Activated CD8-positive, alpha-beta memory T cell treated with anti-CD3 and anti-CD28 coated beads, Interleukin-2, amount 50 U/mL, for 48 hours (primary cell): ENCODE measurements at regions not wholly inside any gene's neighbourhood (a gene's known extent, or its start where the extent isn't known, plus 50 kb on each side); places are given as distances from the start of the nearest gene placed in this dataset.

ENCODE experiments used
- DNase-seq: peaks from one replicate; pipeline ENCODE4 v3.0.0-alpha.2; 2020

DNA sequence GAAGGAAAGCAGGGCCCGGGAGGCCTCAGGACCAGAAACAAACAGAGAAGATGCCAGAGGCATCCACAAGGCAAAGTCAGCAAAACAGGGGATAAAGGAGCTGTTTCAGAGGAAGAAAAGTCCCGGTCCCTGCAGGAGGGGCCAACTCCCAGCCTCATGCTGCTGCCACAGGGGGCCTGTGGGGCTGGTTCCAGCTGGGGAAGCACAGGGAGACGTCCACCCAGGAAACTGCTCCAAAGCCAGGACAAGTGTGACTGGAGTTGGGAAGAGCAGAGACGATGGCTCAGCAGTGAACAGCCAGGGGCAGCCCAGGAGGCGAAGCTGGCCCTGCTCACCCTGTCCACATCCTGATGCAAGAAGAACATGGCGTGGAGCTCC lies 454.4 kb downstream of the BRD1 start:
- no peak for DNase-seq

DNA sequence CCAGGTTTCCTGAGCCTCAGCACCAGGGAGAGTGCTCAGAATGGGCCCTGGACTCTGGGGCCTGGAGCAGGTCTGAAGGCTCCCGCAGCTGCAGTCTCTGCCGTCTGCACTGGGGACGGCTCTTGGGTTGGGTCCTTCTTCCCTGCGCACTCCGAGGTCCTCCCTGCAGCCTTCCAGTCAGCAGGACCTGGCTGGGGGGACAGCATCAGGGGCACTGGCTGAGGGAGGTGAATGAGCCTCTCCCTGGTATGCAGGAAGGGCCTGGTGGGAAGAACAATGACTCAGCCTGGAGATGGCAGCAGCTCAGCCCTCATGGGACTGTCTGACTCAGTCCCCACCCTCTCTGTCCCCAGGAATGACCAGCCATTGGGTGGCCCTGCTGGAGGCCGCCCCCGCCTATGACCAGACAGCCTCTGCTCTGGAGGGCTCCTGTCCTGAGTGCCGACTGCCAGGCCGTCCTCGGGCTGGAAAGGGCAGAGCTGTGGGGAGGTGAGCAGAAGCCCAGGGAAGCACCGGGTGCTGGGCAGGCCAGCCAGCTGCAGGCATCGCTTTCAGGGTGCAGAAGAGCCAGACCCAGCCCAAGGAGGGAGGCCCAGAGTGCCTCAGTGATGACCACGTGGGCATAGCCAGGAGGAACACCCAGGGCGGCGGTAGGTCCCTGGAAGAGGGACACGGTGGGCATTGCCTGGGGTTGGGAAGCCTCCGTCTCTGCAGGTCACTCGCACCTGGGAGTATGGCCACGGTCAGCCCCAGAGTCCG lies 455.0 kb downstream of the BRD1 start:
- DNase-seq = peak; percentile 32

DNA sequence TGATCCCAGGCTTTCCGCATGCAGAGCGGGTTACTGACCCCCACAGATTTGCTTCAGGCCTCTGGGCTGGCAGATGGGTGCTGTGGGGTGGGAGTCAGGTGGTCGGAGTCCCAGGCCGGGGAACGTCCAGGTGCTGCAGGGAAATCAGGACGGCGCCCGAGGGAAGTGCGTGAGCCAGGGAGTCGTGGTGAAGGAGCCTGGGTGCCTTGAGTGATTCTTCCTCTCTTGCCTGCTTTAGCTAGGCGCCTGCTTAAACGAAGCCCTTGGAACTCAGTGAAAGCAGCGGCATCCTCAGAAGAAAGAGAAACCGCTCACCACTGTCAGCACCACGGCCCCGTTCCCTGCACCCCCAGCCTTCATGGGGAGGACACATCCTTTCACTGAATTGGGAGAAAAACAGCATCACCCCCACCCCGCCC lies 455.6 kb downstream of the BRD1 start:
- peak; percentile 26 for DNase-seq

DNA sequence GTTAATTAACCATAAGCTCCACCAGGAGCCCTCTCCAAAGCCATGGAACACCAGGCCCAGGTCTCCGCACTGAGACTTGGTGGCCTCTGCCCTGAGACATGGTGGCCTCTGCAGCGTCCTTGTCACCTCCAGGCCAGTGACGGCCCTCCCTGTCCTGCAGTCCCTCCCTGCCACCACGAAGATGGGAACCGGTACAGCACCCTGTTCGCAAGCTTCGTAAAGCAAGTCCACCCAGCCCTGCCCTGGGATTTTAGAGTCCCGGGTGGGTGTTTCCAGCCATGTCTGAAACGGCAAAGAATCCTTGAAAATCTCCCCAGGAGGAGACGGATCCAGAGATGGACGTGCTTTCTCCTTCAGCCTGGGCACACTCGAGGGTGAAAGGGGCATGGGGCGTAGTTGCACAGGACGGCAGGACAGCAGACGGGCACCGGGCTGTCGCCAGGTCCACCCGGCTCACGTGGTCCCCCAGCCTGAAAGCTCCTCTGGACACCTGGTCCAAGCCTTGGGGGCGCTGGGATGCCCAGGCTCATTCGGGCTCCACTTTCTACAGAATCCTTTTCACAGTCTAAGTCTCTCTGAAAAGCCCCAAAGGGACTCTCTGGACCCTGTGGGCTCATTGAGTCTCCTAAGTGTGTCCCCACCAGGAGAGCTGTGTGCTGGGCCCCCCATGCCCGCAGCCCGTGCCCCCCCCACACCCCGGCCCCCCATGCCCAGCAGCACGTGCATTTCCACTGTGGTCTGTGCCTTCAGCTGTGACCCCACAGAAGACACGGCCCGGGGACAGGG lies 456.2 kb downstream of the BRD1 start:
- peak; percentile 28 for DNase-seq

DNA sequence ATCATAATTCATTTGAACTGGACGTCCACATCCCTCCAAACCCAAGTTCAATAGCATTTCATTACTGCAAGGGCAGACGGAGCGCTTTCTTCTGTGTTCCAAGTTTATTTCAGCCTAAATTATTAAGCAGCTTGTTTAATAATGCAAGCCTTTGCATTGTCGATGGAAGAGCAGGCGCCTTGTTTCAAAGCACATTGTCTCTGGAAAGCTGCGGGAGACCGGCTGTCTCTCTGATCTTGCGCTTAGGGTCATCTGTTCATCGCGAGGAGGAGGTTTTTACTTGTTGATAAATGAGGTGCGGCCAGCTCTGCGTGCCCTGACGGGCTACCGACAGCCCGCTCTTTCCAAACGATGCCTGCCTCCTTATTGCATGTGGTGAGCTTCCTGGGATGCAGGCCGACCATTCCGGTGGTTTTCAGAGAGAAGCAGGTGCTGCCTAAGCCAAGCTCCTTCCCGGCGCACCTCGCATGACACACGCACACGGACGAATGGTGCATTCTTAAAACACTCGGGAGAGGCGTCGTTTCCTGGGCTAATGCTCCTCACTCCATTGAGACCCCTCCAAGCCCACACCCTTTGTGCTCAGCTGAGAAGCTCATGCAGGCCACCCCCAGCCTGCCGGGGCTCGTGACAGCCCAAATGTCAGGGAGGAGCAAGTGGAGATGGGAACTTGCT lies 456.9 kb downstream of the BRD1 start:
- peak; percentile 33 for DNase-seq

DNA sequence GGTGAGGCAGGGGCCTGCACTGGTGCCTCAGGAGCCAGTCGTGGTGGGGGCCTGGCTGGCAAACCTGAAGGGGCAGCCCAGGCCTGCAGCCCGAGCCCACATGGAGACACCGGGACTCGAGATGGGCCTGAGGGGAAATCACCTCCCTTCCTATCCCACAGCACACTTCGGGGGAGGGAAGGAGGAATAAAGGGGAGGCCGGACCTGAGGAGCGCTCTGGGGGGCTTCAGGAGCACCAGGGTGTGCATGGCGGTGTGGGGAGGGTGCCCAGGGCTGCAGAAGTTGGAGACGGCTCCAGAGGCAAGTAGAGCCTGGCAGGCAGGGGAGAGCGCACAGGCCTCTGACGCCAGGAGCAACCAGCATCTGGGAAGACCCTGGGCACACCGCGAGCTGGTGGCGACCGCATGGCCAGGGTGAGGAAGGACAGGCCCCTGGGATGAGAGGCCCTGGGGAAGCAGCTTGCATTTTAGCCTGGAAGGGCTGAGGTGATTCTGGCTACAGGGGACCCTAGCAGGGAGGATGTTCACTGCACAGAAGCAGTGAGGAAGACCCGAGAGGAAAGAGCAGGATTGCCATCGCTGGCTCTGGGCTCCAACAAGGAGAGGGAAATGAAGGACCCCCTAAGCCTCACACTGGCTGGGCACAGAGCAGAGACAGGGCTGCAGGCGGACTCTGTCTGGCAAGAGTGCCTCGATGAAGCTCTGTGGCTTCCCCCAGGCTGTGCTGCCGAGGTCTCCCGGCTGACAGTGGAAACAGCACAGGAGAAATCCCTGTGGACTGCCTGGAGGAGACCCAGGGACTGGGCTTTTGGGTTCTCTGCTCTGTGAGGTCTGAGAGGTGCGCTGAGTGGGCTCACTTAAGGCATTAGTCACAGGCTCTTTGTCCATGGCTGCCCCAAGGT lies 457.7 kb downstream of the BRD1 start:
- DNase-seq = peak; percentile 29

DNA sequence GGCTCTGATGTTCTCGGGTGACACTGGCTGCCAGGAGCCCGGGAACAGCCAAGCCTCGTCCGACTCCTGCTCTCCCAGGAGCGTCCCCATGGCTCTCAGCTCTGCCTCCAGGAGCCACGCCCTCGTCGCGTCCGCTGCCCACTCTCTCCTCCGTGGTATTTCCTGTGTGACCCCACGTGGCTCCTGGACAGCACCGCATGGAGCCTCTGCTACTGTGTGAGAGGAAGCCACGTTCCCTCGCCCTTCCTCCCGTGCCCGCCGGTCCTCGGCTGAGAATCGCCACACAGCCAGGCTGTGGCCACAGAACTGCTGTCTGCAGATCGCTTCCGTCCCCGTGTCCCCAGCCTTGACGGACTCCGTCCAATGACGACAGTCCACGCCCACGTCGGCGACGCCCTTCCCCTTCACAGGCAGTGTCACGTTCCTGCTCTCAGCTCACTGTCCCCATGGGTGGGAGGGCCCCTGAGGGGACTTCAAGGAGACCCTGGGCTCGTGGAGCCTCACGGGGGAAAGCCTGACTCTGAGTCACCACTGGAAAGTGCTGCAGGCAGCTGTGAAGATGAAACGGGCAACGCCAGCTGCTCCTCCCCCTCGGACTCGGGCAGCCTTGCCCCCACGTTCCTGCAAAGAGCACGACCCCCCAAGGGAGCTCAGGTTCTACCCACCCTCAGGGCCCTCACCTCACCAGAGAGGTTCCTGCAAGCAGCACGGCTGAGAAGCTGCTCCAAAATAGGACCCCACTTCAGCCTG lies 458.5 kb downstream of the BRD1 start:
- DNase-seq = peak; percentile 34

DNA sequence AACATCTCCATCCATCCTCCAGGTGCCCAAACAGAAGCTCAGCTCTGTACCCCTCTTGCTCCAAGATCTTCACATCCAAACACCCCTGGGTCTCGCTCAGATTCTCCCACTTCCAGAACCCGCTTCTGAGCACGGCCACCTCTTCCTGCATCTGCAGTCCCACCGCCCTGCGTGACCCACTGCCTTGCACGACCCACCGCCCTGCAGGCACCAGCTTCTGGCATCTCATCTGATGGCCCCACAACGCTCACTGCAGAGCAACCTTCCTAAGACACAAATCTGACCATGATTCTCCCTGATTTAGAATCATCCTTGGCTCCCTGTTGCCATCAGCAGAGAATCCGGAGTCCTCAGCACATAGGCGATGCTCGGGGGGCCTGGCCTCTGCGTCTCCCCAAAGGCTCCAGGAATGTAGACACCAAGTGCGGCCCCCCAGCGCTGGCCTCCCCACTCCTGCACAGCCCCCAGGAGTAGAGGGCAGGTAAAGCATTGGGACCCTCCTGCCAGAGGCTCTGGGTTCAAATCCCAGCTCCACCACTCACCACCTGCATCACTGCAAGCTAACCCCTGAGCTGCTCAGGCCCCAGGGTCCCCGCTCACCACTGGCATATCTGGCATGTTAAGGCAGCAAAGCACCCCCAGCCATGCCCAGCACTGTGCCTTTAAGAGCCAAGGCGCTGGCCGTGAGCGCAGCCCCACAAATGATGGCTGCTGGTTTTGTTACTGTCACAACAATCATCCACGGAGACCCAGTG lies 459.3 kb downstream of the BRD1 start:
- DNase-seq = peak; percentile 20

DNA sequence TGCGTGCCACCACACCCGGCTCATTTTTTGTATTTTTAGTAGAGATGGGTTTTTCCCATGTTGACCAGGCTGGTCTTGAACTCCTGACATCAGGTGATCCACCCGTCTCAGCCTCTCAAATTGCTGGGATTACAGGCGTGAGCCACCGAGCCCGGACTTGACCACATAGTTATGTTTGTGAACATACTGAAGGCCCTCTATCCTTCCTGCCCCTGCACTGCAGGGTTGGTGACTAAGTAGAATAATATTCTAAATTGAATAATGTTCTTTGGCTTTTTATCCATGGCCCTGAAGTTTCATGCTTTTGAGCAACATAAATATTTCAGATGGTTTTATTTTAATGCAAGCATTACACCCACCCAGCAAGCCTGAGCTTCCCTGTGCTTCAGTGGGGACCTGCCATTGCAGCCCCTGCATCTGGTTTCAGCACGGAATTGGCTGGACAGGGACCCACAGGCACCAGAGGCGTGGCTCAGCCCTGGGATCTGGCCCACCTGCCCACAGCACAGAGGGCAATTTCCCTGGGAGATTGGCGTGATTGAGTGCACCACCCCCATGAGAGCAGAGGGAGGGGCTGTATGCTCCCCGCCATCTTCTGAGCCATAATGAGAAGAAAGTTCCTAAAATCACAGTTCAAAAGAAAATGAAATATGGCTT lies 460.5 kb downstream of the BRD1 start:
- DNase-seq = peak; percentile 7

DNA sequence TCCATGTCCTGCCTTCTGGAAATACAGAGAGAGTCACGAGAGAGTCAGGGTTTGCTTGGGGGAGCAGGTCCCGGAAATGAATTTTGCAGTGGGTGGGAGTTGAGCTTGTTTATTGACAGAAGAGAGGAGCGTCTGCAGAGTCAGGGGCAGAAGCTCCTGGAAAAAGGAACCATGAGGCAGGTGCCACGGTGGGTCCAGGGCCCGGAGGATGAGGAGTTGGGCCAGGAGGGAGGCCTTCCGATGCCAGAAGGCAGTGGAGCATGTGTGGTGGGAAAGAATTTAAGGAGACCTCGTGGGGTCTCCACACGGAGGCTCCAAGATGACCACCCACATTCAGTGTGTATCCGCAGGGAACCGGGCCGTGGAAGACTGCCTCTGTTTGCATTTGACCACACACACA lies 461.2 kb downstream of the BRD1 start:
- peak; percentile 17 for DNase-seq

DNA sequence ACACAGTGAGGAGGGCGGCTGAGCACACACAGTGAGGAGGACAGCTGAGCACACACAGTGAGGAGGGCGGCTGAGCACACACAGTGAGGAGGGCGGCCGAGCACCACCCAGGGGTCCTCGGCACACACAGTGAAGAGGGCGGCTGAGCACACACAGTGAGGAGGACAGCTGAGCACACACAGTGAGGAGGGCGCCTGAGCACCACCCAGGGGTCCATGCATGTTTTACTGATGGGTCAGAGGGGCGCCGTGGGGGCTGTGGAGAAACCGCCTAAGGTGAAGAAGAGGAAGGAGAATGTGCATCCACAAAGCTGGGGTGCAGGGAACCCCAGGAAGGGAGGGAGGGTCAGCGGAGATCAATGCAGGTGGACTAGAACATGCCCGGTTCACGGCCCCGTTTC lies 461.8 kb downstream of the BRD1 start:
- DNase-seq = no peak

DNA sequence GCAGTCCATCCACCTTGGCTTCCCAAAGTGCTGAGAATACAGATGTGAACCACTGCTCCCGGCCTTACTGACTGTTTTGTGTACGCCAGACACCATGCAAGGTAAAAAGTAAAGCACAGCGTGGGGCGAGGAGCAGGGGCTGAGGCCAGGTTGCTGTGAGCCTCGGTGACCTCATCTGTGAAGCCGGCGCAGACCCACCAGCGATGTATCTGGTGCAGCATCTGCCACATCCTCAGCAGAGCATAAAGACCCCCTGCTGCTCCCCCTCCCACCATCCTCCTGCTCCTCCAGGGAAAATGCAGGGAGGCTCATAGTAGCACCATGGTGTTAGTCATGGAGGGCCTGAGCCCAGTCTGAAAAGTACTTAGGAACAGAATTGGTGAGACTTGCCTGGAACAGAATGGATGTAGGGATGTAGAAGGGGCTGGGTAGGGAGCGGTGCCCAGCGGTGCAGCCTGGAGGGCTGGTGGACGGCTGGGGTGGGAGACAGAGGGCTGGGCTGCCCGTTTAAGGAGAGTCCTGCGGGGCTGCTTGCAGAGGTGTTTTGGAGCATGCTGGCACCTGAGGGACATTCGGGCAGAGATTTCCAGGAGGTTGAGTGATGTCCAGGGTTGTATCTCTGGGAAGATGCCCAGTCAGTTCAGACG lies 462.4 kb downstream of the BRD1 start:
- peak; percentile 25 for DNase-seq

DNA sequence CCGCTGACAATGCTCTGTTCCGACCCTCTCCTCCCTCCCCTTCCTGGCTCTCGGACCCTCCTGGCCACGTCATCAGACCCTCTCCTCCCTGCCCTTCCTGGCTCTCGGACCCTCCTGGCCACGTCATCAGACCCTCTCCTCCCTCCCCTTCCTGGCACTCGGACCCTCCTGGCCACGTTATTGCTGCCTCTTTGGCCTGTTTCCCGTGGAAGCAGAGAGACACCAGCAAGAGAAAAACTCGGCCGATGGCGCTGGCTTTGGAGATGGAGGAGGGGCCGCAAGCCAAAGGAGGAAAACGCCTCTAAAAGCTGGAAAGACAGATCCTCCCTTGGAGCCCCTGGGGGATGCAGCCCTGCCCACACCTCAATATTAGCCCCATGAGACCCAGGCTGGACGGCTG lies 463.3 kb downstream of the BRD1 start:
- peak; percentile 10 for DNase-seq

DNA sequence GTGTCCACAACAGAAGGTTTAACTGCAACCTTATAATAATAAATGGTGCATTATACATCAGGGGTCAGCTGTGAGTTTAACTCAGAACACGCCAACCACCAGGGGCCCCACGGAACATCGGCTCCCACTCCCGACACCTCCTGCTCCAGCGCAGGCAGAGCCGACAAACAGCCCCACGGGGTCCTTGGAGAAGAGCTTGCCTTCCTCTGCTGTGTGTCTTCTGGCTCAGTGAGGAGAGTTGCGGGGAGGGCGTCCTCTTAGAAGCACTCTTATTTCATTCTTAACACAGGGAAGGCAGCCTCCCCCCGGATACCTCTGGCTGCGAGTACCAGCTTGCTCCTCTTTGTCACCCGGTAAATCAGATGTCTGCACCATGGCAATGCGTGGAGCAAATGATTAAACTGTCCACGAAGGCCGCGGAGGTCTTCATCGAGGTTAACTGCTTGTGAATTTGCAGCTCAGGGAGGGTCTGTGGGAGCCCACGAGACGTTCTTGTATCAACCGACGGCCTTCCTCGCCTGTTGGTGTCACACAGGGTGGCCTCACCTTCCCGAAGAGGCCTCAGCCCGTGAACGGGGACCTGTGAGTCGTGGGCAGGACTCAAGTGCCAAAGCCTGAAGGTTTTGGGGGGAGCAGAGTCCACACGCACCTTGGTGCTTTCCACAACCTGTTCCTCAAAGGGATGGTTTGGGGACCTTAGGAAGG lies 464.0 kb downstream of the BRD1 start:
- DNase-seq = peak; percentile 25

DNA sequence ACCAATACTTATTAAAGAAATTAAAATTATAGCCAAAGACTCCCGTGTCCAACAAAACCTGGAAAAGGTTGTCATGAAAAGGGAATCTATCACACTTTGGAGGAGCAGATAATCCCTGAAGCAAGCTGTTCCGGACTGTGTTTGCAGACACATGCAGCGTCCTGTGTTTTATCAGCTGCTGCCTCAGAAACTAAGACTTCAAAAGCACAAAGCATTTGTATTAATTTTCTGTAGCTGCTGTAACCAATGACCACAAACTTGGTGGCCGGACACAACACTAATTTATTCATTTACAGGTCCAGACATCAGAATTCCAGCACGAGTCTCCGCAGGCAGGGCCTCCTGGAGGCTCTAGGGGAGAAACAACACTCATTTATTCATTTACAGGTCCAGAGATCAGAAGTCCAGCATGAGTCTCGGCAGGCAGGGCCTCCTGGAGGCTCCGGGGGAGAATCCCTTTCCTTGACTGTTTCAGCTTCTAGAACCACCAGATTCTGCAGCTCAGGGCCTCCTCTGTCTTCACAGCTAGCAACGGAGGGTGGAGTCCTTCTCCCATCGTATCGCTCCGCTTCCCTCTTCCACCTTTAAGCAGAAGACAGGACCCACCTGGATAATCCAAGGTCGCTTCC lies 465.3 kb downstream of the BRD1 start:
- DNase-seq = peak; percentile 15

DNA sequence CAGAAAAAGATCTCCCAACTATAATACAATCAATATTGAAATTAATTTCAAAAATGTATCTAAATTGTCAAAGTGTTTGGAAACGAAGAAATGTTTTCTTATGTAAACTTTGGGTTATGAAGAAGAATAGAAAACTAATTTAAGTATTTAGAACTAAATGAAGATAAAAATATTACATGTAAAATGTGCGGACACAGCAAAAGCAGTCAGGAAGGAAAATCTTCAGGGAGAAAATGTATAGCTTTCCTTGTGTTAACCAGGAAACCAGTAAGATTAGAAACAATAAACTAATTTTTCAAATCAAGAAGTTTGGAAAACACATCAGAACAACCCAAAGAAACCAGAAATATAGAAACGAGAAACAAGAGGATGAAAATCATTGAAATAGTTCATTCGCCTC lies 466.5 kb downstream of the BRD1 start:
- DNase-seq = no peak

DNA sequence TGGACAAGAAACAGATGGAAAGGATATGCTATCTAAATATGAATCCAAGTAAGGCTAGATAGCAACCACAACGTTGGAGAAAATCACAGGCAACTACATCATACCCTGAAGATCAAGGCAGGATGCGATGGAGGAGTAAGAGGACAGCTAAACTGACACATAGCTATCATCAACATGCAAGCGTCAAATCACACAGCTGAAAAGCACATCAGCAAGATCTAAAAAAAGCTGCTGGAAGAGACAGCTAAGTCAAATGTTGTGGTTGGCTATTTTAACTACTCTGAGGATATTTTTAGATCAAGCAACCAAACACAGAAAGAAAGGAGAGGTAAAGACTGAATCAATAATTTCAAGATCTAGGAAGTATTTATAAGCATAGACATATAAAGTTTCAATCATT lies 466.9 kb downstream of the BRD1 start:
- no peak for DNase-seq

DNA sequence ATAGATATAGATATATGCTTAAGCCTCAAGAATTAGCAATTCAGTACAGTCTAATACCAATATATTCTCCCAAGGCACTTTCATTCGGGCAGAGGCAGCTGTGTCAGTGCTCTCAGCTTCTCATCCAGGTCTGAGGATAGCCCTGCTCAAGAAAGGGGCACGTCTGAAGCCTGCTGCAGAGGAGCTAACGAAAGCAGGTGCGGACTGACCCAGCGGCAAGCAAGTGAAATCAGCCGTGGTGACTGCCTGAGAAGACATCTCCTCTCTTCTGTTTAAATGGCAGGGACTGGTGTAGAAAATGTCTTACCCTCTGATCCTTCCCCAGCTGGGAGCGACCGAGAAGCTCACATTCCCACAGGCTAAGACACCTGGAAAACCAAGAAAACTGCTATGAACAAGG lies 468.6 kb downstream of the BRD1 start:
- DNase-seq = peak; percentile 7
